ENCODE measurements at regions not wholly inside any gene's neighbourhood (a gene's known extent, or its start where the extent isn't known, plus 50 kb on each side); places are given as distances from the start of the nearest gene placed in this dataset.

DNA sequence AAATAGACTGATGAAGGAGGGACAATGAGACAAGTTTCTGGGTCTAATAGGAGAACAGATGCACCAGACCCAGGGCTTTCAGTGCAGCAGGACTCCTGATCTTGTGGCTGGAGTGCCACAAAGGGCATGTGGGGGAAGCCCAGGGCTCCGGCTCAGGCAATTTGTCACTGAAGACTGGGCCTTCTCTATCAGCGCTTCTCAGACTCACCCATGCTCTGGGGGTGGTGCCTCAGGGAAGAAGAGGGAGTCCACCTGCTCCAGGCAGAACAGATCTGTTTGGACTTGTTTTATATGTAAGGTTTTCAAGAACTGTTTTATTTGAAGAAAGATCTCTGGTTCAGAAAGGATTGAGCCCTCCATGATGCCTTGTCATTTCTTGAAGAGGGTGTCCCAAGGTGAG is 112.4 kb upstream of the TLE3 start:
- no peak overlapping the region for H3K4me3 ChIP-seq (replicated peaks; ENCODE audit: low read depth, low read length)
- no peak for TF ChIP-seq CTCF (IDR thresholded peaks at IDR 0.05; ENCODE audit: low read depth, low read length, missing control alignments)
- no peak for DNase-seq (ENCODE audit: extremely low read depth, low read depth)

GRCh38 chr15:70209499-70209898 is 111.8 kb upstream of the TLE3 start:
- no peak for TF ChIP-seq CTCF (IDR thresholded peaks at IDR 0.05; ENCODE audit: low read depth, low read length, missing control alignments)
- no peak for DNase-seq (ENCODE audit: extremely low read depth, low read depth)
- no peak overlapping the region for H3K4me3 ChIP-seq (replicated peaks; ENCODE audit: low read depth, low read length)

- H3K4me3 ChIP-seq (replicated peaks; ENCODE audit: low read depth, low read length): no peak overlapping the region
These were observed 110.6 kb upstream of the TLE3 start for GRCh38 chr15:70208332-70208731.

GRCh38 chr15:70206668-70207067 is 109.0 kb upstream of the TLE3 start:
- H3K4me3 ChIP-seq (replicated peaks; ENCODE audit: low read depth, low read length): no peak overlapping the region
- DNase-seq (ENCODE audit: extremely low read depth, low read depth): no peak
- no peak for TF ChIP-seq CTCF (IDR thresholded peaks at IDR 0.05; ENCODE audit: low read depth, low read length, missing control alignments)

More at GRCh38 chr15:70208332-70208731, 110.6 kb upstream of the TLE3 start:
- no peak for DNase-seq (ENCODE audit: extremely low read depth, low read depth)
- no peak for TF ChIP-seq CTCF (IDR thresholded peaks at IDR 0.05; ENCODE audit: low read depth, low read length, missing control alignments)

DNA sequence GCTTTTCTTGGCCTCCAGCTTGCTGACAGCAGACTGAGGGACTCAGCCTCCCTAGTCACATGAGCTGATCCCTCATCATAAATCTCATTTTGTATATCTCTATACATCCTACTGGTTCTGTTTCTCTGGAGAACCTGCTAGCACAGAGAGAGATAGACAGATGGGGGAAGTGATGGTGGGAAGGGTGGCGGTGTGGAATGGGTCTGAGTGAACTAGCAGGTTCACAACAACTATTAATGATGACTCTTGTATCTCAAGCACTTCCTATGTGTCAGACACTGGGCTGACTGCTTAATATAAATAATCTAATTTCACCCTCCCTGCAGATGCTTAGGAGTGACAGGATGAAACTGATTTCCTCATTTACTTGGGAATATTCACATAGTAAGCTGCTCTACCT is 106.9 kb upstream of the TLE3 start:
- TF ChIP-seq CTCF (IDR thresholded peaks at IDR 0.05; ENCODE audit: low read depth, low read length, missing control alignments): no peak
- no peak overlapping the region for H3K4me3 ChIP-seq (replicated peaks; ENCODE audit: low read depth, low read length)

DNA sequence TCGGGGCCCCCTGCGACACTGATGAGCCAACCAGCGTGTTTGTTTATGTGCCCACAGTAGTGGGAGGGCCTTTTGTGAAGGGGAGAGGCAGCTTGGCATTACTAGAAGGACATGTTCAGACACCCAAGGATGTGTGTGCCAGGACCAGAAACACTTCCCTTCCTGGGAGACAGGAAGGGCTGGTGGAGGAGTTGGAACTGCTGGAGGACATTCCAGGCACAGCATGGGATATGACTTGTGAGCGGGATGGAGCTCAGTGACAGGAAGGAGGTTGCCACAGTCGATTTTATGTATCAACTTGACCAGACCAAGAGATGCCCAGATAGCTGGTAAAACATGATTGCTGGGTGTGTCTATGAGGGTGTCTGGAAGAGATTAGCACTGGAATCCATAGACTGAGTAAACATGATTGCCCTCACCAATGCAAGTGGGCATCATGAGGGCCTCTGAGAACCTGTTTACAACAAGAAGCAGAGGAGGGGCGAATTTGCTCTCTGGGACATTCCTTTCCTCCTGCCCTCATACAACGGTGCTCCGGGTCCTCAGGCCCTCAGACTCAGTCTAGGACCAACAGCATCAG is 106.4 kb upstream of the TLE3 start:
- no peak for TF ChIP-seq CTCF (IDR thresholded peaks at IDR 0.05; ENCODE audit: low read depth, low read length, missing control alignments)
- no peak overlapping the region for H3K4me3 ChIP-seq (replicated peaks; ENCODE audit: low read depth, low read length)
- no peak for DNase-seq (ENCODE audit: extremely low read depth, low read depth)

More for the DNA sequence above, 106.9 kb upstream of the TLE3 start:
- DNase-seq (ENCODE audit: extremely low read depth, low read depth): no peak

DNA sequence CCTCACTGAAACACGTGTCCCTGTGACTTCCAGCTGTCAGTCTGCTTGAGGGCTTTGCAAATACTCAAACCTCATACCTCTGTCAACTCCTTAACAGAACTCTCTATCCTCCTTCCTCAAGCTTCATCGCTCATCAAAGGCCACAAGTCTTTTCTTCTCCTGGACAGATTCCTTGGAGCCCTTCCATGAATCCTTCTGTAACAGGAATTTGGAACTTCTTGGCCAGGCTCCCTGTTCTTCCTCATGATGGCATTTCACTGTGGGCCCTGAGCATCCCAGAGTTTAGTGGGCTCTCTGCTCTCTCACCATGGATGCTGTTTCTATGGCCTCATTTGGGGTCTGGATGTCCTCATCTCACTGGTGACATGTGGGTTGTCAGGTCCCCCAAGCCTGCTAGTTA is 105.0 kb upstream of the TLE3 start:
- no peak for TF ChIP-seq CTCF (IDR thresholded peaks at IDR 0.05; ENCODE audit: low read depth, low read length, missing control alignments)
- no peak for DNase-seq (ENCODE audit: extremely low read depth, low read depth)
- H3K4me3 ChIP-seq (replicated peaks; ENCODE audit: low read depth, low read length): no peak overlapping the region
